Endothelial cell of umbilical vein (primary cell): ENCODE measurements at regions not wholly inside any gene's neighbourhood (a gene's known extent, or its start where the extent isn't known, plus 50 kb on each side); places are given as distances from the start of the nearest gene placed in this dataset.

Experiments used
- BruUV-seq: library from RNA; stranded (reverse); fragments of 400-500 nt; replicated peaks from 2 replicates; lab custom pipeline; 2021; lab: Mats Ljungman, UMichigan
- CTCF ChIA-PET: fragments of 300-600, 350-600 bp; sonication (Branson Sonifier 250); formaldehyde crosslinking; loops from one replicate; lab custom pipeline; 2021; ENCODE audit warnings: antibody characterized with exemption, inconsistent platforms; lab: Charles Lee
- POLR2A ChIA-PET: fragments of 300-600, 350-600 bp; sonication (Branson Sonifier 250); formaldehyde crosslinking; loops from one replicate; lab custom pipeline; 2021; ENCODE audit warnings: antibody characterized with exemption, inconsistent platforms; lab: Charles Lee
- DNase-seq: peaks from one replicate; pipeline ENCODE4 v3.0.0-alpha.2; 2011; ENCODE audit warnings: low read depth, low spot score
- FAIRE-seq: peaks from 2 replicates; lab custom pipeline; 2011; peaks lifted over from hg19 to GRCh38; lab: Jason Lieb, UNC
- H2AFZ ChIP-seq: 2 replicates; pipeline ENCODE4 v1.6.0; 2012; ENCODE audit warnings: low read depth, low read length, control low read depth, inconsistent platforms
- H3K27ac ChIP-seq: 2 replicates; pipeline ENCODE4 v1.5.1; 2011; ENCODE audit warnings: low read depth, mild to moderate bottlenecking, control low read depth, low read length, moderate library complexity; ENCODE audit not compliant: insufficient read depth
- H3K27me3 ChIP-seq, 2 experiments: 2 replicates each; pipeline versions ENCODE4 v1.6.0 to v1.6.1; 2011; ENCODE audit warnings: low read length in 2 of 2, mixed read lengths in 1 of 2; ENCODE audit not compliant: control insufficient read depth in 2 of 2, insufficient read depth in 2 of 2
- H3K36me3 ChIP-seq, 2 experiments: 2 replicates in 1 of 2; 3 replicates in 1 of 2; pipeline ENCODE4 v1.5.1; 2011; ENCODE audit warnings: low read length in 2 of 2, mild to moderate bottlenecking in 1 of 2, moderate library complexity in 1 of 2; ENCODE audit not compliant: control insufficient read depth in 2 of 2, insufficient read depth in 2 of 2; ENCODE audit errors: extremely low read depth in 1 of 2
- H3K4me1 ChIP-seq: 3 replicates; pipeline ENCODE4 v1.5.1; 2011; ENCODE audit warnings: mild to moderate bottlenecking, low read length; ENCODE audit not compliant: control insufficient read depth, insufficient read depth; ENCODE audit errors: extremely low read depth
- H3K4me2 ChIP-seq: 2 replicates; pipeline ENCODE4 v1.6.1; 2011; ENCODE audit warnings: low read length, control low read depth, mixed read lengths; ENCODE audit not compliant: insufficient read depth
- H3K4me3 ChIP-seq, 3 experiments: fragments of 200-600 bp in 1 of 3; sonication (generic), shearing (Covaris generic) in 1 of 3; replicated peaks in 1 of 3; 2 replicates each; pipeline ENCODE4 v1.5.1; 2011 to 2016; ENCODE audit warnings: control low read depth in 3 of 3, low read length in 3 of 3, mild to moderate bottlenecking in 2 of 3, inconsistent platforms in 1 of 3, low read depth in 1 of 3, moderate library complexity in 1 of 3; ENCODE audit not compliant: insufficient read depth in 1 of 3
- H3K79me2 ChIP-seq: 2 replicates; pipeline ENCODE4 v1.6.0; 2012; ENCODE audit warnings: low read length, inconsistent platforms; ENCODE audit not compliant: control insufficient read depth, insufficient read depth
- H3K9ac ChIP-seq: replicated peaks from 2 replicates; pipeline ENCODE3; 2011; ENCODE audit warnings: low read length, control low read depth; ENCODE audit not compliant: insufficient read depth; ENCODE audit errors: extremely low read depth
- H3K9me1 ChIP-seq: replicated peaks from 3 replicates; pipeline ENCODE4 v1.6.0; 2011; ENCODE audit warnings: mild to moderate bottlenecking, low read length; ENCODE audit not compliant: control insufficient read depth, insufficient read depth; ENCODE audit errors: extremely low read depth
- H3K9me3 ChIP-seq: replicated peaks from 2 replicates; pipeline ENCODE4 v1.5.1; 2012; ENCODE audit warnings: low read length, inconsistent platforms; ENCODE audit not compliant: control insufficient read depth, insufficient read depth
- H4K20me1 ChIP-seq: replicated peaks from 2 replicates; pipeline ENCODE3; 2011; ENCODE audit warnings: mild to moderate bottlenecking, low read length; ENCODE audit not compliant: control insufficient read depth, insufficient read depth; ENCODE audit errors: extremely low read depth
- EZH2 ChIP-seq: IDR thresholded peaks from 2 replicates; pipeline ENCODE4 v1.6.1; 2012; ENCODE audit warnings: borderline replicate concordance, low read depth, mild to moderate bottlenecking, moderate library complexity, low read length, inconsistent platforms; ENCODE audit not compliant: severe bottlenecking
- FOS ChIP-seq: IDR thresholded peaks from 2 replicates; pipeline ENCODE4 v1.6.1; 2011; ENCODE audit warnings: mild to moderate bottlenecking, low read length, moderate library complexity, borderline replicate concordance; ENCODE audit not compliant: insufficient read depth
- GATA2 ChIP-seq: IDR thresholded peaks from 2 replicates; pipeline ENCODE4 v1.7.0; 2011; ENCODE audit warnings: low read depth, mild to moderate bottlenecking, moderate library complexity, mixed read lengths, low read length; ENCODE audit not compliant: insufficient read length, insufficient read depth
- JUN ChIP-seq: IDR thresholded peaks from 2 replicates; pipeline ENCODE4 v1.6.1; 2011; ENCODE audit warnings: borderline replicate concordance, low read depth; ENCODE audit not compliant: insufficient read length, insufficient read depth
- MYC ChIP-seq: IDR thresholded peaks from one replicate; pipeline ENCODE4 v1.6.1; 2011; ENCODE audit warnings: mild to moderate bottlenecking, low read depth, low read length
- POLR2A ChIP-seq: IDR thresholded peaks from 2 replicates; pipeline ENCODE4 v1.6.1; 2012; ENCODE audit warnings: low read depth, mild to moderate bottlenecking, control low read depth, low read length
- POLR2AphosphoS5 ChIP-seq: IDR thresholded peaks from 2 replicates; pipeline ENCODE4 v1.6.1; 2012; ENCODE audit warnings: low read depth, mild to moderate bottlenecking, control low read depth, low read length, moderate library complexity; ENCODE audit not compliant: insufficient read depth
- dilution Hi-C: fragments of 300-500 bp; cut with MboI; formaldehyde crosslinking; loops from one replicate; pipeline ENCODE4 v1.15.0; 2019; ENCODE audit warnings: low sequenced_read_pairs; ENCODE audit not compliant: extremely low pct_ligation_motif_present
- intact Hi-C: fragments of 100-400 bp; cut with micrococcal nuclease; formaldehyde crosslinking; loops from one replicate; pipeline ENCODE4 v1.10.0; 2022
- TF ChIP-seq, protein P1 (sequence below): IDR thresholded peaks from 2 replicates; pipeline ENCODE4 v1.6.1; 2011; ENCODE audit not compliant: insufficient read depth, insufficient read length
- TF ChIP-seq, protein P2 (sequence below), 2 donors: IDR thresholded peaks; 1 replicate in 1 of 2; 2 replicates in 1 of 2; pipeline ENCODE4 v1.5.1; 2011; ENCODE audit warnings: low read length in 2 of 2, mild to moderate bottlenecking in 2 of 2, moderate library complexity in 2 of 2, control low read depth in 1 of 2, inconsistent platforms in 1 of 2, low read depth in 1 of 2; ENCODE audit not compliant: insufficient read depth in 1 of 2; ENCODE audit errors: extremely low read depth in 1 of 2

DNA sequence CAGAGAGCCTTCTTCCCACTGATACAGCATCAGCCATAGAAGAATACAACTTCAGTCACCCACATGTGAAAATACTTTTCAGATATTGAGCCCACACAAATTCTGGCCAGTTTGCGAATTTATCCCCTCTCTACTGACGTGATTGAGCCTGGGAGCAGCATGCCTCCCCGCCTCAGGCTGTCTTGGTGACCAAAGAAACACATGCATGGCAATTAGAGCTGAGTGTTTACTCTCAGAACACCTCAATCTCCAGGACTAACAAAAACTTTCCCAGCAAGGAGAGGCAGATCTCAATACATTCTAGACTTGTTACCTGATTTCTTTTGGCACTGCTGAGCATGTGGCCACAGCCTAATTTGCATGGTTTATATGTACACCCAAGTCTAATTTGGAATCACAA is 122.5 kb downstream of the TMEM26 start:
- no peak overlapping the region for H3K4me3 ChIP-seq
- intact Hi-C loops (no loop called here), dilution Hi-C loops (no loop called here)
- H3K27ac ChIP-seq = no peak overlapping the region
- no TSS peak for BruUV-seq
- H3K9me3 ChIP-seq = no peaks in the 10 kb centered on the region
- no peak overlapping the region for H3K9ac ChIP-seq
- ChIA-PET POLR2A (no interaction called here), CTCF (interaction anchor here (1.1 kb wide), 1 partner anchor 8 kb away, joined by 3 read pairs; no protein-coding TSS in a partner anchor)
- no peaks in the 10 kb centered on the region for H3K9me1 ChIP-seq
- FAIRE-seq (no peak), DNase-seq (no peak)
- H3K4me2 ChIP-seq = no peak overlapping the region
- no peaks in the 10 kb centered on the region for H3K4me1 ChIP-seq
- peaks cover 0 to 2% of the 10 kb centered on the region in 2 experiments for H3K27me3 ChIP-seq
- no peaks in the 10 kb centered on the region for H3K36me3 ChIP-seq
- H2AFZ ChIP-seq = no peak overlapping the region
- no peaks in the 10 kb centered on the region for H3K79me2 ChIP-seq
- H4K20me1 ChIP-seq = no peaks in the 10 kb centered on the region
- TF ChIP-seq, protein P1, sequence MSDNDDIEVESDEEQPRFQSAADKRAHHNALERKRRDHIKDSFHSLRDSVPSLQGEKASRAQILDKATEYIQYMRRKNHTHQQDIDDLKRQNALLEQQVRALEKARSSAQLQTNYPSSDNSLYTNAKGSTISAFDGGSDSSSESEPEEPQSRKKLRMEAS = no peak

DNA sequence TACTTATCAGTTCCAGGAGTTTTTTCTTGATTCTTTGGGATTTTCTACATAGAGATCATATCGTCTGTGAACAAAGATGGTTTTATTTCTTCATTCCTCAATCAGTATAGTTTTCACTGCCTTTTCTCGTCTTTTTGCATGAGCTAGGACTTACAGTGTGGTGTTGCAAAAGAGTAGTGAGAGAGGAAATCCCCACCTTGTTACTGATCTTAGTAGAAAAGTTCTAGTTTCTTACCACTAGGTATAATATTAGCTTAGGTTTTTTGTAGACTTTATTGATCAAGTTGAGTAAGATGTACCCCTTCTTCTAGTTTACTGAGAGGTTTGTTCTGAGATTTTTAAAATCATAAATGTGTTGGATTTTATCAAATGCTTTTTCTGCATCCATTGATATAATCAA is 123.3 kb downstream of the TMEM26 start:
- Histone ChIP-seq H3K27me3 (peaks cover 0 to 2% of the 10 kb centered on the region in 2 experiments), H3K4me3 (no peak overlapping the region), H3K36me3 (no peaks in the 10 kb centered on the region), H4K20me1 (no peaks in the 10 kb centered on the region), H2AFZ (no peak overlapping the region), H3K9me1 (no peaks in the 10 kb centered on the region), H3K4me2 (no peak overlapping the region), H3K27ac (no peak overlapping the region), H3K79me2 (no peaks in the 10 kb centered on the region), H3K9me3 (no peaks in the 10 kb centered on the region), H3K9ac (no peak overlapping the region), H3K4me1 (no peaks in the 10 kb centered on the region)
- no TSS peak for BruUV-seq
- CTCF ChIA-PET = interaction anchor here (1.1 kb wide), 1 partner anchor 9 kb away, joined by 3 read pairs; no protein-coding TSS in a partner anchor
- no peak for DNase-seq
- TF ChIP-seq, protein P2, sequence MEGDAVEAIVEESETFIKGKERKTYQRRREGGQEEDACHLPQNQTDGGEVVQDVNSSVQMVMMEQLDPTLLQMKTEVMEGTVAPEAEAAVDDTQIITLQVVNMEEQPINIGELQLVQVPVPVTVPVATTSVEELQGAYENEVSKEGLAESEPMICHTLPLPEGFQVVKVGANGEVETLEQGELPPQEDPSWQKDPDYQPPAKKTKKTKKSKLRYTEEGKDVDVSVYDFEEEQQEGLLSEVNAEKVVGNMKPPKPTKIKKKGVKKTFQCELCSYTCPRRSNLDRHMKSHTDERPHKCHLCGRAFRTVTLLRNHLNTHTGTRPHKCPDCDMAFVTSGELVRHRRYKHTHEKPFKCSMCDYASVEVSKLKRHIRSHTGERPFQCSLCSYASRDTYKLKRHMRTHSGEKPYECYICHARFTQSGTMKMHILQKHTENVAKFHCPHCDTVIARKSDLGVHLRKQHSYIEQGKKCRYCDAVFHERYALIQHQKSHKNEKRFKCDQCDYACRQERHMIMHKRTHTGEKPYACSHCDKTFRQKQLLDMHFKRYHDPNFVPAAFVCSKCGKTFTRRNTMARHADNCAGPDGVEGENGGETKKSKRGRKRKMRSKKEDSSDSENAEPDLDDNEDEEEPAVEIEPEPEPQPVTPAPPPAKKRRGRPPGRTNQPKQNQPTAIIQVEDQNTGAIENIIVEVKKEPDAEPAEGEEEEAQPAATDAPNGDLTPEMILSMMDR (IDR thresholded peaks at IDR 0.05; ENCODE audit: extremely low read depth in 1 of 2, insufficient read depth in 1 of 2, low read depth in 1 of 2, low read length in 2 of 2) = no peak
- no peak for TF ChIP-seq FOS
- TF ChIP-seq, protein P1 = no peak
- TF ChIP-seq POLR2AphosphoS5 = no peak
- TF ChIP-seq JUN = no peak
- no peak for TF ChIP-seq MYC
- no peak for TF ChIP-seq EZH2
- TF ChIP-seq POLR2A = no peak
- no peak for TF ChIP-seq GATA2
- dilution Hi-C loops (no loop called here), intact Hi-C loops (no loop called here)
- POLR2A ChIA-PET = no interaction called here
- FAIRE-seq = no peak
